Stimulated activated CD4-positive, alpha-beta T cell treated with anti-CD3 and anti-CD28 coated beads, Interleukin-1b, Interleukin-23, amount 100 ng/mL, for 4 hours (primary cell): ENCODE measurements at regions not wholly inside any gene's neighbourhood (a gene's known extent, or its start where the extent isn't known, plus 50 kb on each side); places are given as distances from the start of the nearest gene placed in this dataset.
"Not testable (repeated sequence)": the region's sequence is repeated elsewhere in the genome, so short reads cannot be mapped to it uniquely, and the experiment has no call there.

Experiments
- DNase-seq, 2 donors: peaks; one replicate each; pipeline ENCODE4 v3.0.0-alpha.2; 2020; ENCODE audit warnings: low read depth in 2 of 2

GRCh38 chr15:96047255-96047931 is 283.1 kb upstream of the NR2F2 start:
- DNase-seq: no peak

- no peak for DNase-seq
Observed at GRCh38 chr15:96049323-96049722, 281.2 kb upstream of the NR2F2 start.

- DNase-seq: no peak
Observed at GRCh38 chr15:96049766-96050165, 280.7 kb upstream of the NR2F2 start.

- no peak for DNase-seq
Observed at GRCh38 chr15:96051598-96051997, 278.9 kb upstream of the NR2F2 start.

DNA sequence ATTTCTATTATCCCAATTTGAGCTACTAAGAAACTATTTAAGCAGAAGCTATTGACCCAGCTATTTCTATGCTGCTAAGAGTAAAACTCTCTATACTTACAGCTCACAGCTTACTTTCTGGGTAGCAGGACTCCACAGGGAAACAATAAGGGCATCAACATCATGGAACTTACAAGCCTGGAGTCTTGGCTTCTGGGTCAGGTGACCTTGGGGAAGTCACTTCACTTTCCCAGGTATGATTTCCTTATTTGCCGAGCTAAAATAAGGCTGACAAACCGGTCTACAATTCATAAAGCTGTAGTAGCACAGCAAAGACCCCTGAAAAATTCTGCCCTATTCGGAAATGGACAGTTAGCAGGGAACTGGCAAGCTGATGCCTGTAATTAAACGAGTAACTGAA is 278.3 kb upstream of the NR2F2 start:
- DNase-seq: no peak

DNA sequence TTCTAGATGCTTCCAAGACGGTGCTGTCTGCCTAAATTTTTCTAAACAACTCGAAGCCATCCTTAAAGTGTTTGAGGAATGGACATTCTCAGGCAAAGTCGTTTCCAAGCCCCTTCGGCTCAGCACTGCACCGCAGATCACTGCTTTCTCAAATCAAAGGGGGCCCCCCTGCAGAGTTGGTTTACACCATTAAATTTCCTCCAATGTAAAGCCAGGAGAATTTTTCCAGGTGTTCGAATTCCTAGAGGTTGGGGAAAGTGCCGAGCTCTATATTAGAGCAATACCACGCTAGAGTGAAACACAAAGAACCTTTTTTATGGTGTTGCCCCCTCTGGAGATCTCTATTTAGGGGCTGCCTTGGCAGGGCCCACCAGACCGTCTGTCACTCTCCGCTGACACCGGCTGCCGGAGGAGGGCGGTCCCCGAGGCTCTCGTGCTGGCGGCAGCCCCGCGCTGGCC is 277.9 kb upstream of the NR2F2 start:
- no peak for DNase-seq

DNA sequence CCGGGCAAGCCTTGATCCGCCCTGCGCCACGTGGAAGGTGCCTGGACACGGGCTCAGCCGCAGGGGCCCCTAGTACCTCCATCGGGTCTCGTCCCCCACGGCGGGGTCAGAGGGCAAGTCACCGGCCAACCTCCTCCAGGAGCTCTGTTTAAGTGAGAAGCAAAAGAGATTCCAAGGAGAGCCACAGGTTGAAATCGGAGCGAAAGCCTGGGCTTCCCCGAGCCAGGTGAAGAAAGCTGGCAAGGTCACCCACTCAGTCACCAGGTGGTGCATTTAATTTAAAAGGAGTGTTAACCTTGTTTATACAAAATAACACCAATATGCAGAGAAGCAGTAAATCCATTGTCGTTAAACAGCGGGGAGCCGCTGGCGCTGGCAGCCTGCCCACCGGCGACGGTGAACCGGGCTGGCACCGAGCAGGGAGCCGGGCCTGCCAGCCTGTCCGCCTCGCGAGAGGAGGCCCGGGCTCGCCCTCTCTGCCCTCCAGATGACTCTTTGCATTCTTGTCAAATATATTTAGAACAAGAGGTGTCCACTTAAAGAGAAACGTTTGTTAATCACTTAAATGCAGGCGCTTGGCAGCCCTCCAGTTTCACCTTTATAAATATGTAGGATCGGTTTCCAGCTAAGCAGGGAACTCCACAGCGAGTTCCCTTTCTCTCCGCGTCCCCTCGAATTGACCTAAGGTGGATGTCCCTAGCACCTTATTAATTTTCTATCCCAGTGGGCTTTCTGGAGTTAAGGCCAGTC is 277.3 kb upstream of the NR2F2 start:
- no peak for DNase-seq

GRCh38 chr15:96053781-96054428 is 276.6 kb upstream of the NR2F2 start:
- no peak for DNase-seq

- DNase-seq: no peak
Observed at GRCh38 chr15:96054621-96055020, 275.9 kb upstream of the NR2F2 start.

DNA sequence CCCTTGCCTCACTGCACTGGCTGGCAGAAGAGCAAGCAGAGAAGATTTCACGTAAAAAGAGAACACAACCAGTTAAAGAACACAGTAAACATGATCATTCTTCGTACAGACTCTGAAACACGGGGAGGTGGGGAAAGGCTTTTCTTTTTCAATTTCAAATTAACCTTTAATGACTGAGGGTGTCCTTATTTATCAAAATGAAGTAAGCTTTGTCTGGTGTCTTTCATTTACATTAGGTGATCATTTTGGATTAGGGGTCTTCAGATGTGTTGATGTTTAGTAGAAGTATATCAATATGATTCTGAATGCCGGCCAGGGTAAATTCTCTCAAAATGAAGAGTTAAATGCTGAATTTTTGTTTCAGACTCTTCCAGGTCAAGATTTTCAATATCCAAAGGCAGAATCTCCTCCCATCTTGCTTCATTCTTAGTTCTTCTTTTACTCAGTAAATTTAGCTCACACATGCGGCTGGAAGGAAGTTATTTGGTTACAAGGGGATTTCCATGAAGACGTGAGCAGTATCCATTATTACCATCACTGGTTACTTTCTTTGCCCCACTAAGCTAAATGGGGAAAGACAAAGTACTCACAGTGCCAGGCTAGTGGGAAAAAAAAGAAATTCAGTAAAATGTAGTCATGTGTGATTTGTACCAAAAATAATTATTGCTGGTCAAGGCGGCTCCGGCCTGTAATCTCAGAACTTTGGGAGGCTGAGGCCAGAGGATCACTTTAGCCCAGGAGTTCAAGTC is 272.2 kb upstream of the NR2F2 start:
- no peak for DNase-seq

- DNase-seq: not testable (repeated sequence)
Observed at GRCh38 chr15:96058852-96059103, 271.7 kb upstream of the NR2F2 start.

GRCh38 chr15:96060591-96060990 is 269.9 kb upstream of the NR2F2 start:
- DNase-seq: not testable (repeated sequence)

DNA sequence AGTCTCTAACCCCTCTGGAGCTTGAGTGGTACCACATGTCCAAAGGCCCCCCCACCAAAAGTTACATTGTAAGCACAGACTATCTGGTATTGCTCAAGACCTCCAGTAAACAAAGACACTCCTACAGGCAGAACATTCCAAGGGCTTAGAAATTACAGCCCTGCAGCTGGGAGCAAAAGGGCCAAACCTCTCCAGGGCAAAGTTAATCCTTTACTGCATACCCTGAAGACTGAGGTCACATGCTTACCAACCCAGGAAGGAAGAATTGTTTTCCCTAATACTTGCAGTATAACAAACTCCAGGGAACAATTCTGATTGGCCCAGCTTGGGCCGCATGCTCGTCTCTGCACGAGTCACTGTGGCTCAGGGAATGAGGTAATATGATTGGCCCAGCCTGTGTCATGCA is 266.1 kb upstream of the NR2F2 start:
- DNase-seq: no peak

DNA sequence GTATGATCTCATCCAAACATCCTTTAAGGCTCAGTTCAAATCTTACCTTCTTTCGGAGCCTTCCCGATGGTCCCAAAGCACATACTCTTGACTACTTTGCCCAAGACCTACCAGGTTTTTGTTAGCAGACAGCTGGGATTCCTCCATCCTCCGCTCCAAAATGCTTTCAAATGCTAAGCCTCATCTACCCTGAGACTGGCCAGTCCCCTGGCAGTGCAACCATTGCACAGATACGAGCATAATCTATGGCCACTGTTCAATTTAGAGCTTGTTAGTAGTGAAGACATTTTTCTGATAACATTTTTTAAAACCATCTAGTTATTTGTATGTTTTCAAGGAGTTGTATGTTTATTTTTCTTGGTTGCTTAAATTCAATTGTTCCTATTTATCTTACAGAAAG is 264.4 kb upstream of the NR2F2 start:
- no peak for DNase-seq

DNA sequence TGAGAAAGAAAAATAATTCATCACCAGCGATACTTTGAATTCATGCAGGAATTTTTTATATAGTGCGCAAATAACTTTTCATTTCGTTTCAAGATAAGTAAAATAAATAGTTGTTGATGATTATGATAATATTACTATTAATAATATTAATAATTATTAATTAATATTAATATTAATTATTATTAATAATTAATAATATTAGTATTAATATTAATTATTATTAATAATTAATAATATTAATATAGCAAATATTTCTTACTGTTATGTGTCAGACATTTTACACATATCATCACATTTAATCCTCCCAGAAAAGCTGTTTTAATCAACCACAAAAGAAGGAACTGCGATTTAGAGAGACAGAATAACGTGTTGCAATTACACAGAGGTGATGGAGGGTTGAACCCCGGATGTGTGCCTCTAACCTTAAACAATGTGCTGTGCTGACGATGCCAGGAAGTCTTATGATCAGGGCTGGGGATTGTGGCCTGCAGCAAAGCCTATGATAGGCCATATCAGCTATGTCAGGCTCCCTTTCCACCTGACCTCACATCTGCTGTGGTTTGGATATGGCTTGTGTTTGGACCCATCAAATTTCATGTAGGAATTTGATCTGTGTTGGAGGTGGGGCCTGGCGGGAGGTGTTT is 263.5 kb upstream of the NR2F2 start:
- DNase-seq: no peak

- DNase-seq: no peak
Observed at GRCh38 chr15:96067677-96068076, 262.8 kb upstream of the NR2F2 start.

GRCh38 chr15:96068897-96069296 is 261.6 kb upstream of the NR2F2 start:
- DNase-seq: no peak

DNA sequence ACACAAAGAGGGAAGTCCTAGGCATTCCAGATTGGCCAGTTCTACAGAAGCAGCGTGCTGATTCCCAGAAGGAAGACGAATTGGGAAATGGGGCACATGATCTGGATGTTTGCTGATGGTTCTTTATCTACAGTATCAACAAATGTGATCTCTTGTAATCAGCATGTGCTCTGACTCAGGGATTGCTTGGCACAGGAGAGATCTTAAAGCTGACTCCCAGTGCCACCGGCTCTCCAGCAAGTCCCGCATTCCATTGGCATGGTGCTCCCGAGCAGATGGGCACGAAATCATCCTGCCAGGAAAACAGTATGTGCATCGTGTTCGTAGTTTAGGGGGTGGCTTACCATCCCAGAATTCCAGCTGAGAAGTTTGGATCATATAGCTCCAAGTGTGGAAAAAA is 259.9 kb upstream of the NR2F2 start:
- DNase-seq: no peak

DNA sequence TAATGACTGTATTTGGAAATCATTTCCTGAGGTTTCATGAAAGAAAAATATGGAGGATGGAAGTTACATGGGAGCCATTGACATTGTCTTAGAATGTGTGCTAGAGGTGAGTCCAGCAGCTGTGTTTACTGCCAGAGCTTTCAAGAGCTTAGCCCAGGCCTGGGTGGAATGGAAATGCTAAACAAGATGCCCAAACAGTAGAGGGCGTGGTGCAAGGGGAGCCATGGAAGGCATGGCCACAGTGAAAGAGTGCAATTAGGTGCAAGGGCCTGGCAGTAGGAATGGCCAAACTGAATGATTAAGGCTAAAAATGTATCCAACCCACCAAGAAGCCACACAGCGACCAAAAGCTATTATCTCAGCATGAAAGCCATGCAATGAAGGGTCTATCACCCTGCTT is 257.7 kb upstream of the NR2F2 start:
- no peak for DNase-seq

DNA sequence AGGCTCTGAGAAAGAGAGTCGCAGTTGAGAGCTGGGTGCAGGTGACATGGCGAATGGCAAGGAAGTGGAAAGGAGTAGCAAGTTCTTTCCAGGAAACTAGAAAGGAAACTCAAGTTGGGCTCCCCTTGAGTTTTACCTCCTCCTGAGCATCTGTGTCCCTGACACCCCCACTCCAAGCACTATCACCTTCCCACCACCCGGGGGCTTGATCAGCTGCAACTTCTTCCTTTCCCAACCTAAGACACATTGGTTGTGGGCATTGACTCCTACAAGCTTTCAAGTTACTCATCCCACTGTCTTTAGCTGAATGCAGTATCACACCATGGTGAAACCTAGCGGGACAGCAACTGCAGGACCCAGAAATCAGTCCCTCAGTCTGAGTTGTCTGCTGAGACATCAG is 256.6 kb upstream of the NR2F2 start:
- no peak for DNase-seq

DNA sequence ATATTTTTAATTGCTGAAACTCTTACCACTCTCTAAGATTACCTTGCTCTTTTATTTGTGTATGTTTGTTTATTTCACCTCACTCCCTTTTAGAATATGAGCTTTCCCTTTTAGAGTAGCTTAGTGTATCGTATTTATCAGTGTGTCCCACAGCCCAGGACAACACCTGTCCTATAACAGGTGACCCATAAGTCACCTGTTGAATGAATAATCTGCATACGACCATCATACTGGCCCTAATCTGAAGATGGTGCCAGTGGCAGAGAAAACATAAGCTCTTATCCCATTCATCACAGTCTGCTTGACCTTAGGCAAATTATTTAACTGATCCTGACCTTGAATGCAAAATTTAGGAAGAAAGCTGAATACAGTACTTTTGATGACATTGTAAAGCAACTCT is 254.6 kb upstream of the NR2F2 start:
- no peak for DNase-seq

DNA sequence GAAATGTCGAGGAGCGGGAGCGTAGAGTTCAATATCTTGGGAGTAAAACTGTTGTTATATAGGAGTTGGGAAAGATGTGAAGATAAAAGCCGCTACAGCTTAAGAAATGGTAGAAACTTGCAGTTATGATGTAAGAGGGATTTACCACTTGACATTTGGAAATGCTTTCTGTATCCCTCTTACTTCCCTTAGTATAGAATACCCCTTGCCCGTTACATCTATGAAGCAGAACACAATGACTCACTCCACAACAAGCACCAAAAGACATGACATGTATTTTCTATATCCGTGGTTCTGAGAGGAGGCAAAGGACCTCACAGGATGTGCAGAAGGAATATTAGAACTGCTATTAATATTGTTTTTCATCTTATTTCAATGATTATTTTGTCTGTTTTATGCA is 254.2 kb upstream of the NR2F2 start:
- no peak for DNase-seq
